ENCODE measurements at regions not wholly inside any gene's neighbourhood (a gene's known extent, or its start where the extent isn't known, plus 50 kb on each side); places are given as distances from the start of the nearest gene placed in this dataset.

GRCh38 chr4:13766761-13767540, 139.4 kb upstream of the BOD1L1 start (continued):
- no peak for TF ChIP-seq REST (IDR thresholded peaks at IDR 0.05; ENCODE audit: unreplicated experiment)
- no peak for TF ChIP-seq JUNB (IDR thresholded peaks at IDR 0.05; ENCODE audit: unreplicated experiment)
- TF ChIP-seq STAT1 (IDR thresholded peaks at IDR 0.05; ENCODE audit: unreplicated experiment): no peak

- H3K36me3 Mint-ChIP-seq (ENCODE audit: low read depth): peaks cover 6% of the 10 kb centered on the region
- no peaks in the 10 kb centered on the region for H3K79me2 ChIP-seq (replicated peaks; ENCODE audit: insufficient read depth)
- H3K27ac ChIP-seq (ENCODE audit: low read depth): no peak overlapping the region
- H3K4me1 ChIP-seq (ENCODE audit: insufficient read depth): no peaks in the 10 kb centered on the region
- H3K27me3 Mint-ChIP-seq (ENCODE audit: insufficient read depth, low read depth, poor library complexity): peaks cover 2% of the 10 kb centered on the region
- H3K36me3 ChIP-seq (ENCODE audit: insufficient read depth): no peaks in the 10 kb centered on the region
- H4K20me1 ChIP-seq (replicated peaks; ENCODE audit: insufficient read depth): no peaks in the 10 kb centered on the region
- no peak overlapping the region for H3K4me3 Mint-ChIP-seq
- H3K27me3 ChIP-seq (ENCODE audit: insufficient read depth): no peaks in the 10 kb centered on the region
- no peak overlapping the region for H2AFZ ChIP-seq
- DNase-seq (ENCODE audit: low spot score) (no peak), ATAC-seq (no peak)
- no peak overlapping the region for H3K4me2 ChIP-seq
- H3K9me3 Mint-ChIP-seq: peaks cover 47% of the 10 kb centered on the region
- no peak overlapping the region for H3K27ac Mint-ChIP-seq
- no peaks in the 10 kb centered on the region; the same call in none of the 2 replicates for H3K9me2 ChIP-seq (ENCODE audit: insufficient read depth)
- H3K4me3 ChIP-seq: no peak overlapping the region
- H3K4me1 Mint-ChIP-seq: no peaks in the 10 kb centered on the region
- no peaks in the 10 kb centered on the region for H3F3A ChIP-seq (replicated peaks; ENCODE audit: low read depth)
- no peak for TF ChIP-seq STAT1 (IDR thresholded peaks at IDR 0.05; ENCODE audit: unreplicated experiment)
- TF ChIP-seq ZNF462 (CRISPR knock-in tag; IDR thresholded peaks at IDR 0.05): no peak
- no peak for TF ChIP-seq NANOG (IDR thresholded peaks at IDR 0.05; ENCODE audit: borderline replicate concordance)
- TF ChIP-seq JUNB (IDR thresholded peaks at IDR 0.05; ENCODE audit: unreplicated experiment): no peak
- no peak for TF ChIP-seq CREB1 (CRISPR knock-in tag; IDR thresholded peaks at IDR 0.05; ENCODE audit: low read depth)
- TF ChIP-seq POLR2AphosphoS5 (IDR thresholded peaks at IDR 0.05; ENCODE audit: low read depth): no peak
These were observed 149.8 kb upstream of the BOD1L1 start for GRCh38 chr4:13777341-13777740.

Data from GM23338 (cell line).